Activated CD8-positive, alpha-beta memory T cell treated with anti-CD3 and anti-CD28 coated beads, Interleukin-2, amount 50 U/mL, for 1 hour (primary cell): ENCODE measurements at regions not wholly inside any gene's neighbourhood (a gene's known extent, or its start where the extent isn't known, plus 50 kb on each side); places are given as distances from the start of the nearest gene placed in this dataset.

Experiments used
- DNase-seq: peaks from one replicate; pipeline ENCODE4 v3.0.0-alpha.2; 2020; ENCODE audit errors: extremely low read depth

- no peak for DNase-seq
Measured at GRCh38 chr2:37837628-37838328, 87.3 kb upstream of the RMDN2 start.

- no peak for DNase-seq
Measured at GRCh38 chr2:37838541-37839167, 86.4 kb upstream of the RMDN2 start.

- no peak for DNase-seq
Measured at GRCh38 chr2:37839991-37840390, 85.1 kb upstream of the RMDN2 start.

- no peak for DNase-seq
Measured at GRCh38 chr2:37842732-37843440, 82.2 kb upstream of the RMDN2 start.

- no peak for DNase-seq
Measured at GRCh38 chr2:37843556-37843955, 81.5 kb upstream of the RMDN2 start.

GRCh38 chr2:37846207-37846606, 78.9 kb upstream of the RMDN2 start:
- DNase-seq = no peak

- DNase-seq = no peak
Measured at GRCh38 chr2:37847792-37848191, 77.3 kb upstream of the RMDN2 start.

- DNase-seq = no peak
Measured at GRCh38 chr2:37848451-37848850, 76.6 kb upstream of the RMDN2 start.

- DNase-seq = no peak
Measured at GRCh38 chr2:37849911-37850310, 75.2 kb upstream of the RMDN2 start.

- no peak for DNase-seq
Measured at GRCh38 chr2:37851428-37851827, 73.7 kb upstream of the RMDN2 start.

GRCh38 chr2:37851828-37852584, 73.1 kb upstream of the RMDN2 start:
- DNase-seq = no peak

- no peak for DNase-seq
Measured at GRCh38 chr2:37852585-37853014, 72.5 kb upstream of the RMDN2 start.

GRCh38 chr2:37854676-37855282, 70.3 kb upstream of the RMDN2 start:
- DNase-seq = no peak

GRCh38 chr2:37855283-37856041, 69.6 kb upstream of the RMDN2 start:
- no peak for DNase-seq

- no peak for DNase-seq
Measured at GRCh38 chr2:37856101-37856751, 68.9 kb upstream of the RMDN2 start.

- no peak for DNase-seq
Measured at GRCh38 chr2:37857575-37858399, 67.3 kb upstream of the RMDN2 start.

GRCh38 chr2:37858400-37858711, 66.7 kb upstream of the RMDN2 start:
- no peak for DNase-seq

GRCh38 chr2:37858725-37859267, 66.3 kb upstream of the RMDN2 start:
- no peak for DNase-seq

GRCh38 chr2:37862620-37863019, 62.5 kb upstream of the RMDN2 start:
- no peak for DNase-seq

GRCh38 chr2:37864217-37864616, 60.9 kb upstream of the RMDN2 start:
- no peak for DNase-seq
